Embryonic facial prominence (tissue), 1 donor: ENCODE measurements at regions not wholly inside any gene's neighbourhood (a gene's known extent, or its start where the extent isn't known, plus 50 kb on each side); places are given as distances from the start of the nearest gene placed in this dataset.

Experiments used
- DNase-seq: peaks from one replicate; pipeline ENCODE4 v3.0.0-alpha.2; 2016; ENCODE audit errors: extremely low spot score

DNA sequence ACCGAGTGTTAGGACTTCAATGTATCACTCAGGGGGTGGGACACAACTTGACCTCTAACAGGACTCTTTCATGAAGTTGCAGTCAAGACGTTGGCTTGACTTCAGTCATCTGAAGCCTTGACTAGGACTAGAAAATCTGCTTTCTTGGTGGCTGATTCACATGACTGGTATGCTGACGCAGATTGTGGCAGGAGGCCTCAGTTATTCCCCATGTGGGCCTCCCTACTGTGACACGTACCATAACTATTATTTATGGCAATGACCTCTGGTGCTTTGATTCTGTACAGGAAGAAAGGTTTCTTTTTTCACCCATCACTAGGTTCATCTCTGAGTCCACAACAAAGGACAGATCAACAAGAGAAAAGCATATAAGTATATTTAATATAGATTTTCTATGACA is 270.4 kb downstream of the NEDD1 start:
- no peak for DNase-seq

DNA sequence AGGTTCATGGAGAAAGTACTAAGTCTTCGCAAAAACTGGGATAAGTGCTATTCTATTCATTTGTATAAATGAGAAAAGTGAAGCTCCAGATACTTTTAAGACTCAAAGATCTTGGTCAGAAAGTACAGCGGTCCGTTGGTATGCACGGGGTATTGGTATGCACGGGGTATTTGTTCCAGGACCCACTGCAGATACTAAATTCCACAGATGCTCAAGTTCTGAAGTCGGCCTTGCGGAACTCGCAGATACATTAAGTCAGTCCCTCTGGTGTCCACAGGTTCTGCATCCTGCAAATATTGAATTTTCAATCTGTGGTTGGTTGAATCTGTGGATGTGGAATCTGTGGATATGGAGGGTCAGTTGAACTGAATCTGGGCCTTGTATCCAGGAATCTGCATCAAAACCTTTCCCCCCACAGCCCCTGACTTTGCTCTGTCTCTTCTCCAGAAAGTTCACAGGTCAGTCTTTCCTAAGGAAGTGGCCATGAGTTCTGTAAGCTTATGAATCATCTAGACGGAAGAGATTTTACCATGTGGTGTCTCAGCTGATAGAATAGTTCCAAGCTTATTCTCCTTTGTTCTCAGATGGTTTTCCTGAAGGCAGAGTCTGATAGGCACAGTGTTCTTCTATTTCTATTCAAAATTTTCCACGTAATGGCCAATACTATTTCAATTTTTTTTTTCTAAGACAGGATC is 274.7 kb downstream of the NEDD1 start:
- no peak for DNase-seq

GRCh38 chr12:97182769-97183168 is 275.7 kb downstream of the NEDD1 start:
- no peak for DNase-seq

DNA sequence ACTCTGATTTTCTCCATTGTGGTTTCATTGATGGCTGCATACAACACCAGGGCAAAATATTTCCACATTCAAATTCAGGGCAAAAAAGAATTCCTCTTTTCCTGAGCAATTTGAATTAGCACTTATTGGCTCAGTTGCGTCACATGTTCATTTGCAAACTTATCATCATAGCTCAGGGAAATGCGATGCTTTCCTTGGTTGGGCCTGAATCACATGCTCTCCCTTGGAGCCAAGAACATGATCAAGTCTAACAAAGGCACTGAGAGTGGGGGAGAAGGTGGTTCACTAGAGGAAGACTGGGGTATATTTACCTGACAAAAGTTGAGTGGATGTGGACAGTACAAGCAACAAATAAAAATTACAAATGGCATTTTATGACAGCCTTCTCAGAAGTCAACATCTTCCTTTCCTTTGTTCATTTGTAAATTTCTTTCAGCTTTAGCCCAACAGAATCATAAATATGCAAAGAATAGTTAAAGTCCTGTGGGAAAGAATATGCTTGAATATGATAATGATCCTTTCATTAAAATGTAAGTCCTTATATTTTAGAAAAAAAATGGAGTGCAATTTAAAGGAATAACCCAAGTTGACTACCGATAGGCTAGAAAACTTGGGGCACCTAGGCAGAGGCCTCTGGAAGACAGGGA is 277.2 kb downstream of the NEDD1 start:
- DNase-seq, result no peak

DNA sequence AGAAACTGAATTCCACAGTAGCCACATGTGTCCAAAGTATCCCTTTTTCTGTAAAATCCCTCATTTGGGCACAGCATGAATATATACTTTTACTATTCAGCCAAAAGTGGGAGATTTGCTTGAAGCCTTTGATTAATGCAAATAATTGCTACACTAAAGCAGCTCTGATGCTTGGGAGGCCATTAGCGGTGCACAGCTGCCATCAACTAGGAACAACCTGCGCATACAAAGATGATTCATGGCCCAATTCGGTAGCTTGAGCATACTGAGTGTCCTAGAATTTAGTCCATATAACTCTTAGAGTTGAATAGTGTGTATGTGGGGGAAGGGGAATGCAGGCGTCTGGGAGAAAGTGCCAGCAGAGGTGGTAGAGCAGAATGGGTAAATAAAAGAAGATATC is 277.0 kb upstream of the RMST start:
- DNase-seq, result no peak

GRCh38 chr12:97194546-97194945 is 268.1 kb upstream of the RMST start:
- DNase-seq, result no peak

- no peak for DNase-seq
These were observed 262.4 kb upstream of the RMST start for GRCh38 chr12:97200181-97200580.

- DNase-seq, result no peak
These were observed 259.2 kb upstream of the RMST start for GRCh38 chr12:97203408-97203807.

- no peak for DNase-seq
These were observed 252.6 kb upstream of the RMST start for GRCh38 chr12:97209997-97210396.

GRCh38 chr12:97211416-97211930 is 251.1 kb upstream of the RMST start:
- DNase-seq, result no peak

DNA sequence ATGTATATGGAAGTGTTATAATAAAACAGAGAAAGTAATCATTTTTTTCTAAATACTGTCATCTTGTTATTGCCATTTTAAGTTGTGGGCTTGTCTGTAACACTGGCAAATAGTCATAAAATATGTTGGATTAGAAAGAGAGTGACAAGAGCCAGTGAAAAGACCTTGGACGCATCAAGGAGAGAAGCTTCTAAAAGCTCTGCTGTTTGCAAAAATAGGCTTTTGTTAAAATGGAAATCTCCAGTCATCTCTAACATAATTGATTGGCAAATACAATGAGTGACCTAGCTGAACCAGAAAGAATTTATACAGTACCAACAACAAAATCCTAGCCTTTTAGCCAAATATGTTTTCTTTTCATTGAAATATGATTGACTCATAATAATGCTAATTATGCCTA is 245.8 kb upstream of the RMST start:
- DNase-seq, result no peak

GRCh38 chr12:97222391-97222790 is 240.2 kb upstream of the RMST start:
- DNase-seq, result no peak

DNA sequence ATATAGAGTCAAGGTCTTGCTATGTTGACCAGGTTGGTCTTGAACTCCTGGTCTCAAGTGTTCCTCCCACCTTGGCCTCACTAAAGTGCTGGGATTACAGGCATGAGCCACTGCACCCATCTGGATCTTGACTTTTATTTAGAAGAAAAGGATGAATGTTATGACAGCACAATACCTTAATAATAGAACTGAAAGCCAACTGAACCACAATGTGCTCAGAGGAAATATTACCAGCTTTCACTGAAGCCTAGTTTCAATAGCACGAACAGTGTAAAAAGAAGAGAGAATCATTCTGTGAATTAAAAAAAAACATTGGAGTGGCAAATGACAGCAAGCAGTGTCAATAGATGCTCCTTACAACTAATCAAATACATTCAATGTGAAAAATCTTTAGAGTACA is 239.2 kb upstream of the RMST start:
- no peak for DNase-seq

GRCh38 chr12:97229004-97229403 is 233.6 kb upstream of the RMST start:
- no peak for DNase-seq

DNA sequence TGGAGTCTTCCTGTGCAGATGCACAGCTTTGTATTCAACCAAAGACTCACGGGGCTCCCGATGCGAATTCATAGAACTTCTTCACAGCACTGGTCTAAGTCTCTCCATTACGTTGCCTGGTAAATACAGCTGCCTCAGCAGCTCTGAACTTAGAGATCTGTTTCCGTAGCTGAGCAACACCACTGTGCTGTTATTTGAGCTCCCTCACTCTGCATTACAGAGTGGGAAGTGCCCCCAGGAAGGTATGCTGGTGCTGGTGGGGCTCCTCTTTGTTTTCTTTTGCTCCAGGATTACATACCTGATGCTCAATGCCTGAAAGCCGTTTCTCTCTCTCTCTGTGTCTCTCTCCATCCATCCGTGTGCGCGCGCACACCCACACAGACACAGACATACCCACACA is 227.5 kb upstream of the RMST start:
- no peak for DNase-seq

DNA sequence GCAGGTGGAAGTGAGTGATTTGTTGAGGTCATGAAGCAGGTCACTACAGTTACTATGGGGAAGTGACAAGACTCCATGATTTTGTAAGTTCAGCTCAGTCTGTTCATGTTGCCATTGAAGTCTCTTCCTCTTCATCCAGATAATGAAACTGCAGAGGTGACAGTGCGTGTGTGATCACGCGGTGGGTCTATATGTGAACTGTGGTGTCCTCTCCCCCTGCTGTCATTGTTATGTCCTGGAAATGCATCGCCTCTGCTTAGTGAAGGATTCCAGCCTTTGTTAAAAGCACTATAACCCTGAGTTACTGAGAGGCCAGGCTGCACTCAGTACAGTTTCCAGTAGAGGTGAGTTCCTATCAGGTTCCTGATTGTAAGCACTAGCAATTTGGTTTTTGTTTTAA is 216.2 kb upstream of the RMST start:
- no peak for DNase-seq

DNA sequence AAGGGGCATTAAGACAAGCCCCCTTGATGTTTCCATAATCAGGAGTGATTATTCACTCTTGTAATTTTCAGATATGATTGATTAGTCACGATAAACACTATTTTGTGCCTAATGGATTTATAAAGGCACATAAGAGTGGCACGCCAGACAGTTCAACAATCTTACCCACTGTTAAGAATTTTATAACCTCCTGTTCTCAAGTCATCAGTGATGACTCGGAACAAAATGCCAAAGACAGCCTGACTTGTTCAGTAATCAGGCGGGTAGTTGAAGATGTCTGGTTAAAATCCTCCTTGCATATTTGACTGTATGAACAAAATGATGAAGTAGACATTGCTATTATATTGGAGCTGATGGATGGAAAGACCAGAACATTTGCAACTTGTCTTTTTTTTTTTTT is 212.1 kb upstream of the RMST start:
- DNase-seq, result no peak

DNA sequence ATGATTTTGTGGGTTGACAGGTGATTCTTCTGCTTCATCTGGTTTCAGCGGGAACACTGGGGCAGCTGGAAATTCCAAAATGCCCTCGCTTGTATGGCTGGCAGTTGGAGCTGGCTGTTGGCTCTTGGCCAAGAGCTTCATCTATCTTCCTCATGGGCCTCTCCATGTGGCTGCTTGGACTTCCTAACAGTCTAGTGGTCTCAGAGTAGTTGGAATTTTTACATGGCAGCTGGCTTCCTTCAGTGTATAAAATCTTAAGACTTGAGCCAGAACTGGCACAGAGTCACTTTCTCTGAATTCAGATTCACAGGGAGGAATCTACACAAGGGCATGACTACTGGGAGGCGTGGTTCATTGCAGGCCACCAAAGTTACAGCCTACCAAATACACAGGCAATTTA is 204.9 kb upstream of the RMST start:
- DNase-seq, result no peak

GRCh38 chr12:97259098-97259497 is 203.5 kb upstream of the RMST start:
- no peak for DNase-seq

DNA sequence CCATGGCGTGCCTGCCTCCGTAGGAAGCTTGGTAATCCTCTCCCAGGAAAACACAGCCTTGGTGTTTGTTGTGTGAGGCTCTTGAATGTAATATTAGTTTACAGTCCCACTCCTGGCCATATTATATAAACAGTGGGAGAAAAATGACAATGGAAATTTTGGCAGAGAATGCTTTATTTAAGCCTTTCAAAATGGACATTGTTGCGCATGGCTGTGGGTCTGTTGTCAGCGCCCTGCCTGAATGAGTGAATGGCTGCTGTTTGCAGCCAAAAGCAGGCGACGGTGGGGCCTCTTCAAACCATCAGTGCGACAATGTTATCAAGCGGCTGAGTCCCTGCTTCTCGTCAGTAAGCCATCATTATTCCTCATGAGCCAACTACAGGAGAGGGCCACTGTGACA is 201.8 kb upstream of the RMST start:
- no peak for DNase-seq

- no peak for DNase-seq
These were observed 195.4 kb upstream of the RMST start for GRCh38 chr12:97267166-97267565.

DNA sequence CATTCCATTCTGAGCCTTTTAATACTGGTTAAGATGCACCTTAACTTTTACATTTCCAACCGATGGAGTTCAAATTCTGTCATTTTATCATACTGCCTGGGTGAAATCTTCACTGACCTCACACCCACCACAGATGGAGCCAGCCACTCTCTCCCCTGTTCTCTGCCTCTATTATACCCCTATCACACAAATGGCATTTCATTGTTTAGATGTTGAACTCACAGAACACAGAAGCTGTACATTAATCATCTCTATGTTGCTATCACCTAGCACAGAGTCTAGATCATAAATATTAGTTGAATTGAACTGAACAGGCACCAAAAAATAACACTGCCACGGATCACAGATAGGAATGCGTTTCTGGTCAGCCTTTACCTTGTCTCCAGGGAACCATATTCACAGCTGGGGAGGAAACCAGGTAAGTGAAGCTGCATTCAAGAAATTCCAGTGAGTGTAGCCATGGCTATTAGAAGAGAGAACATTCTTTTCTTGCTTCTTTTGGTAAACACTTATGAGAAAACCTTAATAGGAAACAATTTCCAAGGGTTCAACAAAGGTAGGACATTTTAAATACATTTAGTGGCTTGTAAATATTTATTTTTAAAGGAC is 194.9 kb upstream of the RMST start:
- DNase-seq, result no peak

GRCh38 chr12:97272471-97272870 is 190.1 kb upstream of the RMST start:
- no peak for DNase-seq
